HG03045 (cell line): ENCODE measurements at regions not wholly inside any gene's neighbourhood (a gene's known extent, or its start where the extent isn't known, plus 50 kb on each side); places are given as distances from the start of the nearest gene placed in this dataset.
"Not testable (repeated sequence)": the region's sequence is repeated elsewhere in the genome, so short reads cannot be mapped to it uniquely, and the experiment has no call there.

Experiments used
- ATAC-seq: cut with Tn5 transposase; IDR thresholded peaks from one replicate; pipeline ENCODE4 v1.9.1; 2021; ENCODE audit warnings: mild to moderate bottlenecking, moderate library complexity; ENCODE audit not compliant: unreplicated experiment

DNA sequence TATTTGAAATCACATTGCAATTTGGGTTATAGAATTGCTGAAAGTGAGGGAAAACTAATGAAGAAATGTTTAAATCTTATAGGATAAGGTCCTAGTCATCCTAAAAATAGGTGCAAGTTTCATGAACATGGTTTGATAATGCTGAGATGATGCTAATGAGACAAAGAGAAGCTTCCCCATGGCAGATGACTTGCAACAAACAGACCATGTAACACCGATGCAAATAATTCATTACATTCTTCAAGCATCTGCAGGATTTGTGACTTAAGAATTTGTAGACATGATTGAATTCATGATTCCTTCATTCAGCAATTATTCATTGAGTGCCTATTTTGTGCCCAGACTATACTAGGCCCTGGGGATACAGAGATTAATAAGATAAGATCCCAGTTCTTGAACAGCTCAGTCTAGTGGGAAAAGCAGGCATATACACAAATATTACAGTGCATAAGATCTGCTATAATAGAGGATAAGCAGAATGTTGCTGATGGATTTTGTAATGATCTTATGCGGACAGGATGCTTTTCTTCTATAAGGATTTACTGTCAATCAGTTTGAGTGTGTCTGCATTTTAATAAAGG is 367.9 kb upstream of the GBE1 start:
- ATAC-seq: no peak

DNA sequence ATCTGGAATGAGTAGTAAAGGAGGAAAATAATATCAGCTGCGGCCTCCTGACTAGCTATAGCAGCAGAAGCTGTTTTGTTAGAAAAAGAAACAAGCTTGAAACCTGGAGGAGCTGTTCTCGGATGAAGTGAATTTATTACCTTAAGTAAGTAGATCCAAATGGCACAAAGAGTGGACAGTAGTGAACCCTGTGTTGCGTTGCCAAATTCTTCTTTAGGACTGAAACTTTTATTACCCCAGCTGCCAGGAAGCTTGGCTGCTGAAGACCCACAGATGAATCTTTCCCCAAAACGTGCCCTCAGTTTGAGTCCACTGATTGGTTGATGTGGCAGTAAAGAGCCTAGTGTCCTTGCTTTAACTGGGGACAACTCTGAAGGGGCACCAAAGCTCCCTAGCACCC is 366.8 kb upstream of the GBE1 start:
- no peak for ATAC-seq

DNA sequence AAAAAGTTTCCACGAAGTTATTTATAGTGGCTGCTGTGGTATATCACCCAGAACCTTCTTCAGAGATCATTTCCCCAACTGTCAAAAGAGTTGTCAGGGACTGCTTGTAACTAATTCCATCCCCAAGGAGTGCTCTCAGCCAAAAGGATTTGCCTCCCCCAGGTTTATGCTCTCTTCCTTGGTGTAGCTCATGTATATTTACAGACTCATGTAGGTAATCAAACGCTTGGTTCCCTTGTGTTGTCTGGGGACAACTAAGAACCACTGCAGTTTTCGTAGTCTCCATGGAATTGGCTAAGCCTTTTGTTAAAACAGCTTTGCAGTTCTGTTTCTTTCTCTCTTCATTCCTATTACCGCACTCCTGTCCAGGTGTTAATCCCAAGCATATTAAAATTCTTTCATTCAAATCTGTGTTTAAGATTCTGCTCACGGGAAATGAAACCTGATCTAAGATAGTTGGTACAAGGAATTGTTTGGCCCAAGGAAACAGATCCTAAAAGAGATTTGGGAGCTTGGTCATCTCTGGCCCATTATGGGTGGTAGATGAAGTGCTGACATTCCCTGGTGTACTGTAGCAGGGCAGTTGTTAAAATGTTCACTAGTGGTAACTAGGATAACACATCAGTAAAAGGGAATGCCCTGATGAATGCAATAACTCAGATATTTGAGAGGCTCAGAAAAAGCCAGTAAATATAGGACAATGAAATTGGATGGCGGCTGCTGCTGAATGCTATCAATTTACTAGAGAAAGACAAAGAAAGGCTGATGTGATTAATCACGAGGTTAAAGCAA is 361.3 kb upstream of the GBE1 start:
- no peak for ATAC-seq

DNA sequence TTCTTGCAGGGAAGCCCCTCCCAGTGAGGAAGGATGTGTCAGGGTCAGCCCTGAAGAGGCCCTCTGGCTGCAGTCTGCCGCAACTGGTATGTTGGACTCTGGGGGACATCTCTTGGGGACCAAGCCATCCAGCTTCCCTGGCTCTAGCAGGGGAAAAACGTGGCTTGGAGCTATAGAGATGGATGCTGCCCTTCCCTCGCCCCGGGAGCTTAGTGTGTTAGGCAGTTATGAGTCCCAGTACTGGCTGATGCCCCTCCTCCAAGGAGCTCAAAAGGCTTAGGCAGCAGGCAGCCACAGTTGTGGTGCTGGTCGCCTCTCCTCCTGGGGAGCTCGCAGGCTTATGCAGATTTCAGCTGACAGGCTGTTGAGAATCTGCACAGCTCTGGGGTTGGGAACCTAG is 353.1 kb upstream of the GBE1 start:
- ATAC-seq: no peak

DNA sequence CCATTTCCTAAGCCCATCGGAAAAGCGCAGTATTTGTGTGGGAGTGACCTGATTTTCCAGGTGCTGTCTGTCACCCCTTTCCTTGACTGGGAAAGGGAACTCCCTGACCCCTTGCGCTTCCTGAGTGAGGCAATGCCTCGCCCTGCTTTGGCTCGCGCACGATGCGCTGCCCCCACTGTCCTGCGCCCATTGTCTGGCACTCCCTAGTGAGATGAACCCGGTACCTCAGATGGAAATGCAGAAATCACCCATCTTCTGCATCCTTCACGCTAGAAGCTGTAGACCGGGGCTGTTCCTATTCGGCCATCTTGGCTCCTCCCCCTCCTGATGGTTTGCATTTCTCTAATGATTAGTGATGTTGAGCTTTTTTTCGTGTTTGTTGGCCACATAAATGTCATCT is 349.3 kb upstream of the GBE1 start:
- ATAC-seq: not testable (repeated sequence)

DNA sequence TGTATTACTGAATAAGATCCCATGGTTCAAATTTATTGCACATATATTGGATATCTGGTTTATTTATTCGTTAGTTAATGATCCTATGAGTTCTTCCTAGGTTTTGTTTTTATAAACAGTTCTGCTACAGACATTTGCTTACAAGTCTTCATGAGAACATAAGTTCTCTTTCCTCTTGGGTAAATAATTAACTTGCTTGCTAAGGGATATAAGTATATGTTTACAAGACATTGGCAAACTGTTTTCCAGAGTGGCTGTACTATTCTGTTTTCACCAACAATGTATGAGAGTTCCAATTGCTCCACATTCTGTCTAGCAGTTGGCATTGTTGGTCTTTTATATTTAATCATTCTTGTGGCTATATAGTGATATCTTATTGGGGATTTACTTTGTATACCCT is 341.8 kb upstream of the GBE1 start:
- no peak for ATAC-seq

DNA sequence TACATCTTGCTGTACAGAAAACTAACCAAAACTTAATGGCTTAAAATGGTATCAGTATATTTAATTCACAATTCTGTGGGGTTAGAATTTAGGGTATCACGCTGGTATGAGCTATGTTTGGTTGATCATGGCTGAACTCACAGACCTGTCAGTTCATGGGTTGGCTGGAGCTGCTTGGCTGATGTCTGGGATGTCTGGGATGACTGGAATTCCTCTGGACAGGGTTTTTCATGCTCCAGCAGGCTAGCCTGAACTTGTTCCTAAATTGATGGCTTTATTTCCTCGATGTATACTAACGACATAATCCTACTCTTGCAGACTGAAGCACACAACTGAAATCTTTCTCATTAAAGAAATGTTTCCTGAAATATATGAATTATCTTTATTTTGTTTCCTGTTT is 338.9 kb upstream of the GBE1 start:
- ATAC-seq: no peak

DNA sequence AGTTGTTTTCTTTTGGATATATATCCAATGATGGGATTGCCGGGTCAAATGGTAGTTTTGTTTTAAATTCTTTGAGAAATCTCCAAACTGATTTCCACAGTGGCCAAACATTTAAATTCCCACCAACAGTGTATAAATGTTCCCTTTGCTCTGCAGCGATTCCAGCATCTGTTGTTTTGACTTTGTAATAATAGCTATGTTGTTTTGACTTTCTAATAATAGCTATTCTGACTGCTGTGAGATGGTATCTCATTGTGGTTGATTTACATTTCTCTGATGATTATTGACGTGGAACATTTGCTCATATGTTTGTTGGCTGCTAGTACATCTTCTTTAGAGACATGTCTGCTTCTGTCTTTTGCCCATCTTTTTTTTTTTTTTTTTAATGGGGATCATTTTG is 332.2 kb upstream of the GBE1 start:
- ATAC-seq: no peak

DNA sequence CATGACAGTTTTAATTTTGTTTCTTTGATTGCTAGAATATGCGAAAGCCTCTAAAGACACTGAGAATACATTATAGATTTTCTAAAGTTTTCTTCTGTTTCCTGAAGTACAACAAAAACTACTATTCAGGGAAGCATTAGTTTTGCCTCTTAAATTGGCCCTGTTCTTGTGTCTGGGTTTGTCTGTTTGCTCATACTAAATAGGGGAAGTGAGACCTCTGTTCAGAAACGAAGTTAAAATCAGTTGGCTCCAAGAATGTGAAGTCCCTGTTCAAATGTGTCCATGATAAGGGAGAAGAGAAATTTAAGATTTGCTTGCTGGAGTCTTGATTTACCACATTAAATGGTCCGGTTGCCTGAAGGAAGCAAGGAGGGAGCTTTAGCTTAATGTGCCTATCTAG is 327.3 kb upstream of the GBE1 start:
- no peak for ATAC-seq

DNA sequence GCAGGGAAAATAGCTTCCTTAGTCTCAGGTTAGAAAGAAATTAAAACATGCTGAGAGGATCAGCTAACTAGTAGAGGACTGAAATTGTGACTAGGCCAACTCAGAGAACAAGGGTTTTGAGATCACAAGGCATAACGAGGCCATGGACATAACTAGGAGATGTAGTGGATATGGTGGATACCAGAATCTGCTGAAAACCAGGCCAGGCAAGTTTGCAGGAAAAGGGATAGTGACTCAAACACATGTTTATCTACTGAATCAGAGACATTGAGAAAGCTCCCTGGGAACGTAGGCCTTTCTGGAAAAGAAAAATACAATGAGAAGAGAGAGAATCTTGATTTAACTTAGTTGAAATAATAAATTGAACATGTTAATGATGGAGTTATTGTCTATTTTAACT is 326.5 kb upstream of the GBE1 start:
- no peak for ATAC-seq

DNA sequence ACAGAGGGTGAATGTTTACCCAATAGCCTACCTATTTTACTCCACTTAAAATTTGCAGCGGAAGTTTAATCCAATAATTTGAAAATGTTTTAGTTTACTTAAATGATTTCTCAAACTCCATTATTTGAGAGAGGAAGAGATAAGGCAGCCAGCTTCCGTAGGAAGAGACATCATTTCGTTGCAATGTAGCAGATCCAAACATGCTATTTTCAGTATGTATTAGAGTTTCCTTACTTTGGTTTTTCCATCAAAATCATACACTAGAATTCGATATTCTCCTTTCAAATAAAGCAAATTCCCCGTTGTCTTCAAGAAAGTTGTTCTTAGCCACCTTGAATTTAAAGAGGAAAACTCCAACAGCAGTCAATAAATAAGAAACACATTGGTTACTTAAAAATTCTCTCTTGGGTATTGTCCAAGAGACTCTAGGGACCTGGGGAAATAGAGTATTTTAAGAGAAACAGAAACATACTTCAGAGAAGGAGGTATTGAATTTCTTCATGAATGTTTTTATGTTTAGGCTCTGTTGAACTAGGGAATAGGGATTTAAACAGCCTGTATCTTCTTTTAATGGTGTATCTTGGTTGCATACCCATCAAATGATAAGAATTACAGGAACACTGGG is 324.5 kb upstream of the GBE1 start:
- ATAC-seq: no peak

DNA sequence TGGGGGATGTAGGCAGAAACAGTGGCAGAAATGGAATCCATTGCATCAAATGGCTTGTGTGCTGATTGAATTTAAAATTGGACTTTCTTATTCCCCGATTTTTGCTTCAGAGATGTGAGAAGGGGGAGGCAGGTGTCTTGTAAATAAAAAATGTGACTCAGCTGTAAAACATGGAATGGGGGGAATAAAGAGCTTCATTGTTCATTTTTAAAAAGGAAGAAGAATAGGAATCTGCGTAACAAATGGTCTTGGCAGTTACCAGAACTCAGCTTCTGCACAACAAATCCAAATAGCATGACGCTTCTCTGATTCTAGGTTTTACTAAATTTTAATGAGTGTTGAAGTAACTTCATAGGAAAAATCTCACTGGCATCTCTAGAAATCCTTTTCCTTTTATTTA is 323.9 kb upstream of the GBE1 start:
- ATAC-seq: no peak

DNA sequence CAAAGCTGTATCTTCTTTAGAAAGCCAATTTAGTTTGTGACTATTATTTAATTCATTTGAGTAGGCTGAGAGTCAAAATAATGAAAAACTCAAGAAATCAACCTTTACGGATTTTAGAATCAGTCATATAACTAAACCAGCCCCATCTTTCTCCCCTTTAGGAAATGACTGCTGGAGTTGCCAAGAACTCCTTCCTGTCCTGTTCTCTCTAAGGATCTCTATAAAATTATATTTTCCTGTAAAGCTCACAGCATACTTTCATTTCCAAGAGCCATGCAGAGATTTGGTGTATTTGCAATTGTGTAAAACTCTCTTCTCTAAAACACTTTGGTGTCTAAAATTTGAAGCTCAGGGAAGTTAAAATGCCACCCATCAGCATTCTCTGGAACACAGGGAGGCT is 323.4 kb upstream of the GBE1 start:
- ATAC-seq: no peak

DNA sequence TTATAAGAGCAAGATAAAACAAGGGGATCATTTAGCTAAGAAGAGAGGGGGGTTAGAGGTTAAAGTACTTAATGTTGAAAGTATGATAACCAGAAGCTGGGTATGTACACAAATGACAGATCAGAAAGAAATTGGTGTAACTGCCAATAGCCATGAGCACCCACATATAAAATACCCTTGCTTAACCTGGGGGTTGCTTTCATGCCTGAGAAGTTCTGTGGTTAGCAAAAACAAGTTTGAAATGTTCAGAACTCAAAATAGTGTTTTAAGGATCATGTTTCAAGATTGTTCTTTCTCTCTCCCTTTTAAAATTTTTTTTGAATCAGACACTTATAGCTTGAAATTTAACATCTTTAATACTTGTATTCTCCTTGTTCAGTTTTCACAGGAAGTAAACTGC is 321.4 kb upstream of the GBE1 start:
- no peak for ATAC-seq

DNA sequence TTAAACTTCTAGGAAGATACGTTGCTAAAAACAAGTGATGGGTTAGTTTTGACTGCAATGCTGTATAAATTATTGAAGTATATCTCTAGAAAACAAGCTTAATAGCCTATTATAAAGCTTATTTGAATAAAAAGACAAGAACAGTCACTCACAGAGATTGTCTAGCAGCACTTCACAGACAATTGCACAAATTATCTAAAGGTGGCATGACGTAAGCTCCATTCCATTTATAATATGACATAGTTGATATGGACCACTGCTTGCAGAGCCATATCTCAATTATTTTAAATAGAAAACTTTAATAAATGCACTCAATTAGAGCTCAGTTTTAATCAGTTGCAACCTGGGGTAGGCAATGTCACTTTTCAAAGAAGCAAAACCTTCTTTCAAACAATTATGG is 319.9 kb upstream of the GBE1 start:
- no peak for ATAC-seq

DNA sequence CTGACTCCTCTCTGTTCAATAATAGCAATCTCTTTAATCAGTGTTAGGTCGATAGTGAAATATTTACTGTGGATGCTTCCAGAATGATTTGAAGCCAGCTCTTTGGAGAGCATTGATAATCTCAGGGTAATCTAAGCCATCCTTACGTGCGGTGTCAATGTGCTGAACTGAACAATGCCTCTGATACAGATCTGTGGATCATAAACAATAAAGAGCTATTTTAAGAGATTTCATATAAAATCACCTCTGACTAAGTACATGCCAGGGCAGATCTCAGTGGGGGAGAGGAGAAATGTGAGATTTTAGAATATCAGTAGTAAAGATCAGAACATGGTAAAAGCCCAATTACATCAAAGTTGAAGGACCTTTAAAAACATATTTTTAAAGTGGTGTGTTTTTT is 319.3 kb upstream of the GBE1 start:
- no peak for ATAC-seq

DNA sequence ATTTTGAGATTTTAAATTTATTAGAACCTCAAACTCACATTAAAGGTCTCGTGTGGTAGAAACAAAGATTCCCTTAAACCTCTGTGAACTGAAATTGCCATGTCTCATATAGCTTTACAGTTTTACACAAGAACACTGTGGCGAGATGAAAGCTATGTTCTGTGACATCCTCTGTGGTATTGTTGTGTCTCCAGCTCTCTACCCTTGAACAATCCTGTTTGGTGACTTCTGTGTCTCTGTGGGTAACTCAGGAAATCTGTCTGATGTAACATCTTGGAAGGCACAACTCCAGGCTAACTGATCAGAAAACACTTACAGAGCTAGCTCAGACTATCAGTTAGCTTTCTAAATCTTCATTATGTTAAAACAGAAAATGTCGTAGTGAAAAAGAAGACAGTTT is 318.8 kb upstream of the GBE1 start:
- ATAC-seq: no peak

DNA sequence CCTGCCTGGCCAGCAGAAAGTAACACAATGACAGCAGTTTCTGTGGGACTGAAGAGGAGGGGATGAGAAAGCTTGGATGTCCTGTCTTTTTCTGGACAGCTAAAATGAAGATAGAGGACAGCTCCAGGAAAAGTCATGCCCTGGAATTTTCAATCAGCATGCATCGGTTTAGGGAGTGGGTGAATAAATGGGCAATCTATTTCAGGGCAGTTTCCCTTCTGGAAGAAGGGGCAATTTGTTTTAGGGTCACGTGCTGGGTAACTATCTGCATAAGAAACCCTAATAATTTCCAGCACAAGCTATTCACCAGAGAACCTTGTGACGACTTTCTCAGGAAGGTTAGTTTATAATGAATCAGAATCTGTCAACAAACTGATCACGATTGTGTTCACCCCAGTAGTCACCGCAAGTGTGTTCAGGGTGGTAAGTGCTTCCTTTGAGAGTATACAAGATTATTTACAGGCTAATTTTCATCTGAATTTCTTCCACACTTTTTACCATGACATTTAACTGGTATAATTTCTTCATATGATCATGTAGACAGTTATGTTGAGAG is 318.0 kb upstream of the GBE1 start:
- ATAC-seq: no peak

DNA sequence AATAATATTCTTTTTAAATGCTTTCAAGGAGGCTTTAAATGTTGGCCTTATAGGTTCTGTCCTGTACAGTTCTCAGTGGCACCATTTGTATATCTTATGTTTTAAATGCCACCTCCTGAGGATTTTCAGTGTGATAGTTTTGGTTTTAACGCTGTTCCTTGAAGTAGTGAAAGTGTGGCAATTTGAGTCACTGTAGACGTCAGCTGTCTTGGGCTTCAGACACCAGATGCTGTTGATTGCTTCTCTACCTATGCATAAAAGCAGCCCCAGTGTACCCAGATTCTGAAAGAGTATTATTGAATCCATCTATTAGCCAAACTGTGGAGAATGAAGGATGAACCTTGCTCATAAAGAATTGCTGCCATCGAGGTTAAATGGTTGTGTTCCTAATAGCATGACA is 316.8 kb upstream of the GBE1 start:
- no peak for ATAC-seq

DNA sequence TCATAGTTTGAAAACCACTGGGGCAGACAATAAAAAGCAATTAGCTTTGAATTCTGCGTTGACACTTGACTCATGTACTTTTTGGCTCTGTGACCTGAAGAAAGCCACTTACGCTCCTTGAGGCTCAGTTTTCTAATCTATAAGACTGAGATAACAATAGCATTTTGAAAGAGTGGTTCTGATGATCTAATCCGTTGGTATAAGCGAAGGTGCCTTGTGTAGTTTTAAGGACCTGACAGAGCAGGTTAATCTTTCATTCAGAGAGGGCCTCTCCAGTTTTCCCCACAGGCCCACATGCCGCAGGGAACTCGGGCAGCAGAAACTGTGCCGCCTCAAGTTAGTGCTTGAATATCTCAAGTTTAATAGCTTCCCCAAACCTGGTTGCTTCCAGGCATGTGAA is 306.0 kb upstream of the GBE1 start:
- no peak for ATAC-seq

DNA sequence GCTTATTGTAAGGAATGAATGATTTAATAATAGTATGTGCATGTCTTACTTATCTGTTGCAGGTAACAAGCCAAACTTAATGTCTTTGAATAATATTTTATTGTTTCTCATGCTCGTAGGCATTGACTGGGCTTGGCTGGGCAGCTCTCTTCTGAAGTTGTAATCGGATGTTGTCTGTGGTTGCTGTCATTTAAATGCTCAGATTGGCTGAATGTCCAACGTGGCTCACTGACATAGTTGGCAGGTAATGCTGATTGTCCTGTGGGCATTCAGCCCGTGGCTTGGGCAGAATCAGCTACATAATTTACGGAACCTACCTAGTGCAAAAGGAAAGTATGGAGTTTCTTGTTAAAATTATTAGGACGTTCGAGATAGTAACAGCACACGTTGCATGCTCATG is 297.4 kb upstream of the GBE1 start:
- no peak for ATAC-seq

DNA sequence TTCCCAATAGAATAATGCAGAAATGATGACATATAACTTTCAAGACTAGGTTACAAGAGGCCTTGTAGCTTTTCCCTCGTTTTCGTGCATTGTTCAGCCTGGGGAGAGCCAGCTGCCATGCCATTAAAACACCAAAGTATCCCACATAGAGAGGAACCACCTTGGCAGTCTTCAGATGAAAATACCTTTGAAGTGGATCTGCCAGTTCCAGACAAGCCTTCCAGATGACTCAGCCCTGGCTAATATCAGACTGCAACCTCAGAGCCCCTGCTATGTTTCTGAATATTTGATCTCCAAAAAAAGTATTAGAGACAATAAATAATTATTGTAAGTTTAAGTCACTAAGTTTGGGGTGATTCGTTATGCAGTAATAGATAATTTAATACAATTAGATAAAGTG is 294.3 kb upstream of the GBE1 start:
- ATAC-seq: no peak
